NCI-H2107 (cell line): ENCODE measurements at regions not wholly inside any gene's neighbourhood (a gene's known extent, or its start where the extent isn't known, plus 50 kb on each side); places are given as distances from the start of the nearest gene placed in this dataset.

Experiments
- DNase-seq: peaks from one replicate; lab custom pipeline; 2025; lab: John Stamatoyannopoulos, UW

DNA sequence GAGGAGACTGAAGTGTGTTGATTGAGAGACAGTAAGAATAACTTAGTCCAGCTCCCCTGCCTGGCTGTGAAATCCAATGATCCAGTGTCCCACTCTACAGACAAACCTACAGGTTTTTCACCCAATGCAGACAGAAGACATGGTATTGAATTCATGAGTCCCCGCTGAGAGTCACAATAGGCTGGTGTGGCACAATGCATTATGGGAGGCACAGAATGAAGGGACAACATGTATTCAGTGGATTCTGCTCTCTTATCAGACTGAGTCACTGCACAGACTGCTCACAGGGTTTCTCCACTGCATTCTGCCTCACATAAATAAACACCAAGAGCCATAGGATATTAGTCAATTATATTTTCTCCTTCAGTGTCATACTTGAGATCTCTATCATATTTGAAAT is 55.2 kb upstream of the TOP3B start:
- DNase-seq = no peak

DNA sequence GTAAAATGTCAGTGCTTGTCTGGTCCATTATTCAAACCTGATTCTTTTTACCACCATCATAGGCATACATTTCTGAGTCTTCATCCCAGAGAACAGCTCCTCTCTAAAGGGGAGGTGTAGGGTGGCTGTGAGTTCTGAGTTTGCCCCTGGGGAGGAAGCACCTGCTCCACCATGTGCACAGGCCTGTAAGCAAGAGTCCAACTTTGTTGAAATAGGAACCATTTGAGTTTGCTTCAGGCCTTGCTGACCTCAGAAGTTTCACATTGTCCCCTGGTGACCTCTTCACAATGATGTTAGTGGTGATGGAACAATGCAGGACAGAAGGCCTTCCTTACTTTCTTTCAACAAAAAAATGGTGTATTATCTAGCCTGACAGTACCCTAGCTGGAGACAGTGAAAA is 54.6 kb upstream of the TOP3B start:
- no peak for DNase-seq

DNA sequence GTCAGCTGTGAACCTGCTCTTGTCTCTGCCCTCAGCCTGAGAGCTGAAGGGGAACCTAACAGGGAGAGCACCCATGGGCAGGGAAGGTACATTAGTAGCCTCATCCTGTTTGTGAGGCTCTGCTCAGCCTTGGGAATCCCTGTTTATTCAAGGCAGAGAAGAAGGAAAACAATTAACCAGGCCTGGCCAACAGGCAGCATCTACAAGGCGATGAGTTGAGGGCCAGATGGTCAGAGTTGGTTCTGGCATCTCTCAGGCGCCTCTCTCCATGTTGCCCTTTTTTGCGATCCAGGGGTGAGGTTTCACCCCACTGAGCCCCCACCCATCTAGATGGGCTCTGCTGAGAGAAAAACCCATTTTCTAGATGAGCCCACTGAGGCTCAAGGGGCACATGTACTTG is 54.0 kb upstream of the TOP3B start:
- DNase-seq = no peak

DNA sequence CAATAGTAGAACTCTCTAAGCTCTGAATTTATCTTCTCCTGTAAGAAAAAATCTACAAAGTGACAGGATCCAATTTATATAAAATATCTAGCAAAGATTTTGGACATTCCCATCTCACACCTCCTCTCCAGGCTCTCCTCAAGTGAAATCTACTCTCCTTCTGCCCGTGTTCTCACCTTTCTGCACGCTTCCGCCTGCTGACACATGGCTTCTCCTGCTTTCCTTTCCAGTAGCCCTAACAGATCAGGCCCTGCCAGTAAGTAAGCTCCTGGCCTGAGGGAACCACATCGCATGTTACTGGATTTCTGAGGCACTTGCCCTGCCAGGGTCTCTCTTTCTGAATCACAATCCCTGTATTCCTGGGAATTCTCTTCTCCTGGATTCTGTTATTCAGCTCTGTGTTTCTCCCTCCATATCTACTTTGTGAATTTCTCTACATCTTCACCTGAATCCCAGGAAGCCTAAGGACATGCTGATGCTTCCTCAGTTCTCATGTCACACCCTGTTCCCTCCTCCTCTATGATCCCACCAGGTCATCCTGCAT is 53.3 kb upstream of the TOP3B start:
- no peak for DNase-seq

DNA sequence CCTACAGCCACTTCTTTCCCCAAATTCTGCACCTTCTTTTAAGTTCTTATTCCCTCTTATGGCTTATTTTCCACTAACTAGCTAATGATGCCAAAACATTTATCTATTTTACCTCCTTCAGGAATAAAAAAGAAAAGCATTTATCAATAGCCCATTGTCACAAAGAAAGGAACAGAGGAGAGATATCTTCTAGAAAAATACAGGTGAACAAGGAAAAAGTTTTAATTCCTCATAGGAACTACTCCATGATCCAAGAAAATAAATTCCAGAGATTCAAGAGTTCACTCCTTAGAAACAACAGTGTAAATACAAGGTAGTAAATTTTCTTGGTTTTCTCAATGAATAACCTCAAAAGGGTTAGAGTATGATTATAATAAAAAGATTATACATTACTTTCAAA is 52.6 kb upstream of the TOP3B start:
- no peak for DNase-seq

DNA sequence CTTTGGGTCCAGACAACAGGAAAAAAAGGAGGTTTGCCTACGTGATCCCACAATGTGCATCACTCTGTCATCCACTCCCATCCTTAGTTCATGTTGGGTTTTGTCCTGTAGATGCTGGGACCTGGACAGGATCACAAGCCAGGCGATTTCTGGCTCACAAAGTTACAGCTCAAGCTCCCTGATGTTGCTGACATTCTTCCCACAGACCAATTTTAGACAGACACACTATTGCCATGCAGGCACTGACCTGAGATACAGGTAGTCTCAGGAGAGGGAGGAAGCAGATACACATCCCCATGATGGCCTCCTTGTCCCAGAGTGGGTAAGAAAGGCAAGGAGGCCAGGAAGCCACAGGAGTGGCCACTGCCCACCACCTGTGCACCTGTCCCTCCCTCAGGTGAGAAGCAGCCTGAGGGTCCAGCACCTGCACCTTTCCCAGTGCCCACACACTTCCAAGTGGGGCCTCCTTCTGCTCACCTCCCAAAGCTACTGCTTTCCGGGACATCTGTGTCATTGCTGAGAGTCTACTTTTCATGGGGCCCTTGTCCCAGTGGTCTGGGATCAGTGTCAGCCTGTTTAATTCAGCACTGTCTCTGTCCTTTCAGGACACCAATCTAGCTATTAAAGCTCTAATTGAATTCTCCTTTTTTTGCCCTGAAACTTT is 52.0 kb upstream of the TOP3B start:
- DNase-seq = no peak

DNA sequence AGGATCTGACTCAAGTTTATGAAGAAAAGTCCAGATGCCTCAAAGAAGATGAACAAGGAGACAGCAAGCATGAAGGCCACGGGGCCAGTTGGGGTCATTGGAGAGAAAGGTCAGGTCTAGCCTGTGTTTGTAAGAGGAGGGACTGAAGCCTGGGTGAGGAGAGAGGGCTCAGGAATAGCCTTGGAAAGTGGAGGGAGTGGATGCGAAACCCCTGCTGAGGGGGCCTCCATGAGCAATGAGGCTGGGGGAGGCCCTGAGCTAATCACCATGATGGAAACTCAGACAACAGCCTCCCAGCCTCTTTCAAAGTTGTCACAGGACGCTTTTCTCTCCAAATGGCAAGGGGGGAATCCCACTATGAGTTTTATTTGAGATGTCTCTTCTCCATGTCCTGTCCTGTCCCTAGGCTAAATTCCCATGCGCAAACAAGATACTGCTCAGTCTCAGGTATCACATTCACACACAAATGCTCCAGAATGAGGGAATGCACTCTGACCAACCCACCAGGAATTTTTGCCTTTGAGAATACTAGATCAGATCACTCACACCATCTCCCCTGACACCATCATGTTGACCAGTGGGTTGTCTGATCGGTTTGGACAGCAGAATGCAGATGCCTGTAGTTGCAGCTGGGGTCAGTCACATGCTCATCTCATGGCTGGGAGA is 51.3 kb upstream of the TOP3B start:
- no peak for DNase-seq

DNA sequence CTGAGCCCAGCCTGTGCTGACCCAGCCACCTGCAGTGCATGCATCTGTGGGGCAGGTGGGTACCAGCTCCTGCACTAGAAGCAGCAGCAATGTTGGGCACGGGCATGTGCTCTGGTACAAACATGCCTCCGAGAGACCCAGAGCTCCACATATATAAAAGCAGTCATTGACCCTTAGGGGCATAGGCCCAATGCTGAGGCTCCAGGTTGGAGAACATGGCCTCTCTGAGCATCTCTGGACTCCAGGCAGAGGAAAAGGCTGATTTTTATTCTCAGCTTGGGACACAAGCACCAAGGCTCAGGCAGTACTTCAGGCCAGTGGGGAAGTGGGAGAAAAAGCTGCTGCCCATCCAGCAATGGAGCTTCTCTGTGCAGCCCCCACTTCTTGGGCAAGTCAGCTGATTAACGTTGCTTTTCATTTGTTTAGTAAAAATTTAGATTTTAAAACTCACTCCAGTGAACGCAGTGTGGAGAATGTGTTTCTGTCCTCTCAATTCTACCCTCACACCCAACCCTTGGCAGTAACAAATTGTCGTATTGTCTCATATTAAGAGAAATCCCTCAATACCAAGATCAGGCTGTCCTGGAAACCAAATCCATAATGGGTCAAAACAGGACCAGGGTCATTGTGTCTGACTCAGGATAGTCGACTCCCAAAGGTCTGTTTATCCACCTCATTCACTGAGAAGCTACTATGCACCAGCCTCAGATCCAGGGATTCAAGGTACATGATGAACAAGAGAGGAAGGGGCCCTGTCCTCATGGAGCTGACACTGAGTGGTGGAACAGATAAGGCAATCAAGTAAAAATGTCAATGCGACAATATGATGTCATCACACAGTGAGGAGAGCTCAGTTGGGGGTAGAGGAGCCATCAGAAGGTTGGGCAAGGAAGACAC is 50.6 kb upstream of the TOP3B start:
- no peak for DNase-seq

DNA sequence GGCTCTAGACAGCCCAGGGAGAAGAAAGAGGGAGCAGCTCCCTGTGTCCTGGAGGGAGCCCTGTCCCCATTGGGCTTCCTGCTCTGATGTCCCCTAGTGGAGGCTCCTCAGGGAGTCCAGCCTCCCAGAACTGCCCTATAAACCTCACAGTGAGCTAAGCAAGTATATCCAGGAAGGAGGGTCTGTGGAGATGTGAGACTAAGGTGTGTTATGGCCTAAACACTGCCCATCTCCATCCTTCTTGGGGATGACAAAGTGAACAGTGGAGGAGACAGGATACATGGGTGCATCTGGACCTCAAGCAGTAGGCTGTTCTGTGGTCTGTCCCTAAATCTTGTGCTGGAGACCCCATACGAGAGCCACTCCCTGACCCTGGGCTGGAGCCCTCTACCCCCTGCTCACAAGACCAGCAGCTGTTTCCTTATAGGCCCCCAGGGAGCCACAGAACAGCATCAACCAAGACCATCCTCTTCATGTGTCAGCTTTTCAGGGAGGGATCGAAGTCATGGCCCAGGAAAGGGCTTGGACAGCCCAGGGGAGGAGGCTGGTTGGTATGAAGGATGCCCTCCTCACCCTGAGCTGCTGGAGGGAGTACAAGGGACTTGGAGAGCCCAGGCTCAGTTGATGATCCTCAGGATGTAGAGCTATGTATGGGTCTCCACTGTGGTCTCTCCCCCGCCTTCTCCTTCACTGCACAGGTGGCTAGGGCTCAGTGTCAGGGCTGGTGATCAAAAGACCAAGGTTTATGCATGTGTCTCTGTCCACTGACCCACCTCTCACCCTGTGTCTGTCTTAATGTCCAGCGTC is 49.7 kb upstream of the TOP3B start:
- DNase-seq = no peak
